GM12873 (cell line): ENCODE measurements at regions not wholly inside any gene's neighbourhood (a gene's known extent, or its start where the extent isn't known, plus 50 kb on each side); places are given as distances from the start of the nearest gene placed in this dataset.

Experiments used
- TF ChIP-seq, protein P1 (sequence below): IDR thresholded peaks from 2 replicates; pipeline ENCODE4 v1.5.1; 2012; ENCODE audit warnings: low read depth, mild to moderate bottlenecking, moderate library complexity, low read length, control low read depth; ENCODE audit not compliant: insufficient read depth; ENCODE audit errors: missing control alignments

- TF ChIP-seq, protein P1, sequence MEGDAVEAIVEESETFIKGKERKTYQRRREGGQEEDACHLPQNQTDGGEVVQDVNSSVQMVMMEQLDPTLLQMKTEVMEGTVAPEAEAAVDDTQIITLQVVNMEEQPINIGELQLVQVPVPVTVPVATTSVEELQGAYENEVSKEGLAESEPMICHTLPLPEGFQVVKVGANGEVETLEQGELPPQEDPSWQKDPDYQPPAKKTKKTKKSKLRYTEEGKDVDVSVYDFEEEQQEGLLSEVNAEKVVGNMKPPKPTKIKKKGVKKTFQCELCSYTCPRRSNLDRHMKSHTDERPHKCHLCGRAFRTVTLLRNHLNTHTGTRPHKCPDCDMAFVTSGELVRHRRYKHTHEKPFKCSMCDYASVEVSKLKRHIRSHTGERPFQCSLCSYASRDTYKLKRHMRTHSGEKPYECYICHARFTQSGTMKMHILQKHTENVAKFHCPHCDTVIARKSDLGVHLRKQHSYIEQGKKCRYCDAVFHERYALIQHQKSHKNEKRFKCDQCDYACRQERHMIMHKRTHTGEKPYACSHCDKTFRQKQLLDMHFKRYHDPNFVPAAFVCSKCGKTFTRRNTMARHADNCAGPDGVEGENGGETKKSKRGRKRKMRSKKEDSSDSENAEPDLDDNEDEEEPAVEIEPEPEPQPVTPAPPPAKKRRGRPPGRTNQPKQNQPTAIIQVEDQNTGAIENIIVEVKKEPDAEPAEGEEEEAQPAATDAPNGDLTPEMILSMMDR: no peak
These were observed 63.7 kb downstream of the KLF12 start for GRCh38 chr13:74070513-74070912.

- TF ChIP-seq, protein P1: no peak
These were observed 64.1 kb downstream of the KLF12 start for GRCh38 chr13:74070065-74070464.

GRCh38 chr13:74068471-74068870 lies 65.7 kb downstream of the KLF12 start:
- TF ChIP-seq, protein P1: no peak

DNA sequence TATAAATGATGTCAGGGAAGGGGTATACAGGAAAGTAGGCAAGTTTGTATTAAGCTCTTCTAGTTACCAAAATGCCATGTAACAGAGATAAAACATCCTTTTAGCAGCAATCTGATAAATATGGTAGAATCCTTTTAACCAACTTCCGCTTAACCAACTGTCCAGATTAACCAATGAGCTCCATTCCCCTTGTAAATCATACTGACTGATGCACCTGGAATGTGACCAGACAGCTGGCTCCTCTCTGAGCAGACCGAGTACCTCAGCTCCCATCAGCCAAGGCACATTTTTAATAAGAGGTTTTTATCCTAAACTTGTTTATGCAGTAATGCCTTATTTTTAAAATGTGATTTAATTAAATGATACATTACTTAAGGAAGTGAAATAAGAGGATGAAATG lies 66.4 kb downstream of the KLF12 start:
- TF ChIP-seq, protein P1: no peak

GRCh38 chr13:74066937-74067336 lies 67.3 kb downstream of the KLF12 start:
- TF ChIP-seq, protein P1: no peak

GRCh38 chr13:74064805-74065312 lies 69.3 kb downstream of the KLF12 start:
- TF ChIP-seq, protein P1: no peak

GRCh38 chr13:74063533-74064100 lies 70.6 kb downstream of the KLF12 start:
- TF ChIP-seq, protein P1: no peak
